Sigmoid colon (tissue), 6 donors: ENCODE measurements at regions not wholly inside any gene's neighbourhood (a gene's known extent, or its start where the extent isn't known, plus 50 kb on each side); places are given as distances from the start of the nearest gene placed in this dataset.

Source experiments
- DNase-seq: peaks from one replicate; pipeline ENCODE4 v3.0.0-alpha.2; 2019
- H3K27ac ChIP-seq, 4 donors: fragments of 200-600 bp; sonication (generic); one replicate each; pipeline ENCODE4 v1.5.1; 2016 to 2019; ENCODE audit warnings: mild to moderate bottlenecking in 1 of 4
- H3K27me3 ChIP-seq, 3 donors: fragments of 200-600 bp; sonication (generic); one replicate each; pipeline ENCODE4 v1.5.1; 2019; ENCODE audit warnings: mild to moderate bottlenecking in 1 of 3
- H3K36me3 ChIP-seq, 4 donors: fragments of 200-600 bp; sonication (generic); one replicate each; pipeline ENCODE4 v1.5.1; 2016 to 2019
- H3K4me1 ChIP-seq, 4 donors: fragments of 200-600 bp; sonication (generic); one replicate each; pipeline ENCODE4 v1.5.1; 2017 to 2019
- H3K4me3 ChIP-seq, 4 donors: fragments of 200-600 bp; sonication (generic); one replicate each; pipeline ENCODE4 v1.5.1; 2017 to 2019; ENCODE audit warnings: mild to moderate bottlenecking in 2 of 4, moderate library complexity in 1 of 4
- H3K9me3 ChIP-seq, 4 donors: fragments of 200-600 bp in 3 of 4; sonication (generic) in 3 of 4; one replicate each; pipeline versions ENCODE4 v1.5.1 to v1.6.1; 2013 to 2019
- EP300 ChIP-seq, 4 donors: sonication (generic); formaldehyde crosslinking; IDR thresholded peaks; one replicate each; pipeline ENCODE4 v1.6.1; 2017; ENCODE audit warnings: antibody characterized with exemption in 4 of 4
- POLR2A ChIP-seq, 2 donors: fragments of 450-650 bp; IDR thresholded peaks; one replicate each; pipeline ENCODE4 v1.6.1; 2016; ENCODE audit warnings: antibody characterized with exemption in 2 of 2, mild to moderate bottlenecking in 2 of 2, moderate library complexity in 2 of 2
- POLR2AphosphoS5 ChIP-seq, 4 donors: sonication (generic); formaldehyde crosslinking; IDR thresholded peaks; one replicate each; pipeline ENCODE4 v1.6.1; 2017; ENCODE audit warnings: antibody characterized with exemption in 4 of 4
- WGBS, 2 donors: extraction: QIAGEN DNeasy Blood & Tissue Kit; methylation state at CpG; one replicate each; pipeline ENCODE4 v1.1.7; 2013; 5-methylcytosine and 5-hydroxymethylcytosine counted together
- intact Hi-C: fragments of 100-400 bp; cut with DNase I; formaldehyde crosslinking; loops from one replicate; pipeline ENCODE4 v1.15.1; 2023
- TF ChIP-seq, protein P1 (sequence below), 4 experiments: fragments of 450-650 bp in 3 of 4; fragments of 200-600 bp in 1 of 4; IDR thresholded peaks; one replicate each; pipeline ENCODE4 v1.5.1; 2016 to 2019; ENCODE audit warnings: antibody characterized with exemption in 4 of 4, mild to moderate bottlenecking in 3 of 4, moderate library complexity in 2 of 4
- donor health status: healthy with polysubstance abuse.
- donor health status: healthy.

DNA sequence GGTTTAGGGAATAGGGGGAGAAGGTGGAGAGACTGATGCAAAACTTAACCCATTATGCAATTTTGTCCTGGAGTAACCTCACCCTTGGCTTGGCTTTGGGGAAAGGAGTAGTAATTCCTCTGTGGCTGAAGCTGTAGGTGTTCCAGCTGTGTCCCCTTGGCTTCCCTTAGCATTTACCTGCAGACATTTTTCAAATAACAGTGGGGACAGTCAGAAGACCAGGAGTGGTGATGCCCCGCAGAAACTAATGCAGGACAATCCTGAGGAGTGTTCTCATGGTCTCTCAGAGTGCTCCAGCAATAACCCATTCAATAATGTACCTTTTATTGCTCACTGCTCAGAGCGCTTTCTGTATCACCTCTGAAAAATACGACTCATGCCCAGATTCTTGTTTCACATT is 282.1 kb downstream of the ZEB1 start:
- H3K4me1 ChIP-seq, result peaks cover 0 to 44% (median 28%) of the 10 kb centered on the region in 4 donors

DNA sequence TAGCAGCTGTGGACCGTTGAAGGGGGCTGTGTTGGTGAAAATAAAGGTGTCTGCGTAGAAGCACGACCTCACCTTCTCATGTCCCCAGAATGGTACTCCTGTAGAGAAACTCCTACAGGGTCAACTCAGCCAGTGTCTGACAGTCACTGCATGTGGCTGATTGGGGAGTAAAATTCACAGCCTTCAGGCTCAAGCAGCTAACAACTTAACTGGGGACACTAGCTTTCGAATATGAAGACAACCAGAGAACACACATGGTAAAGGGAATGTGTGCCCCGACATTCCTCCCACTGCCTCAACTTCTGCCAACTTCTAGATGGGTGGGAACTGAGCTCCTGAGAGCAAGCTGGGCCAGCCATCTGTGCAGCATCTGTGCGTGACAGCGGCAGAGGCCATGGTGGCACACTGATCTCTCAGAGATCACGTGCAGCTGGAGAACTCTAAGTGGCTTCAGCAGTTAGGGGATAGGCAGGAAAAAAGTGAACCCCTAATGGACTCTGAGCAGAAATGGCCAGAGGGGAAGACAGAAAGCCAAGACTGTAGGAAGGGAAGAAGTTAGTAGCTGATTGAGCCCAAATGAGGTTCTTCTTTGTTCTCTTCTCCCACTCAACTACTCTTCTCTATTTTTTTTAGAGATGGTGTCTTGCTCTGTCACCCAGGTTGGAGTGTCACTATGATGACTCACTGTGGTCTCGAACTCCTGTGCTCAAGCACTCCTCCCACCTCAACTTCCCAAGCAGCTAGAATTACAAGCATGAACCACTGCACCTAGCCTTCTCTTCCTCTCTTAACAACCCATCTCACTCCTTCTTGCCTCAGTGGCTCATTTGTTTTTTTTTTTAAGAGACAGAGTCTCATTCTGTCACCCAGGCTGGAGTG is 280.8 kb downstream of the ZEB1 start:
- WGBS, 2 donors, result 81 to 82% methylated on average over 9 of the region's 9 CpGs
- intact Hi-C loops, result loop anchor here (5.0 kb wide), 5 partner anchors 63 to 568 kb away; partner anchors contain the start of gene ZNF438
- DNase-seq, result no peak
- H3K27me3 ChIP-seq, result no peaks in the 10 kb centered on the region
- TF ChIP-seq, protein P1, sequence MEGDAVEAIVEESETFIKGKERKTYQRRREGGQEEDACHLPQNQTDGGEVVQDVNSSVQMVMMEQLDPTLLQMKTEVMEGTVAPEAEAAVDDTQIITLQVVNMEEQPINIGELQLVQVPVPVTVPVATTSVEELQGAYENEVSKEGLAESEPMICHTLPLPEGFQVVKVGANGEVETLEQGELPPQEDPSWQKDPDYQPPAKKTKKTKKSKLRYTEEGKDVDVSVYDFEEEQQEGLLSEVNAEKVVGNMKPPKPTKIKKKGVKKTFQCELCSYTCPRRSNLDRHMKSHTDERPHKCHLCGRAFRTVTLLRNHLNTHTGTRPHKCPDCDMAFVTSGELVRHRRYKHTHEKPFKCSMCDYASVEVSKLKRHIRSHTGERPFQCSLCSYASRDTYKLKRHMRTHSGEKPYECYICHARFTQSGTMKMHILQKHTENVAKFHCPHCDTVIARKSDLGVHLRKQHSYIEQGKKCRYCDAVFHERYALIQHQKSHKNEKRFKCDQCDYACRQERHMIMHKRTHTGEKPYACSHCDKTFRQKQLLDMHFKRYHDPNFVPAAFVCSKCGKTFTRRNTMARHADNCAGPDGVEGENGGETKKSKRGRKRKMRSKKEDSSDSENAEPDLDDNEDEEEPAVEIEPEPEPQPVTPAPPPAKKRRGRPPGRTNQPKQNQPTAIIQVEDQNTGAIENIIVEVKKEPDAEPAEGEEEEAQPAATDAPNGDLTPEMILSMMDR (IDR thresholded peaks at IDR 0.05), result no peak
- no peak for TF ChIP-seq POLR2A (IDR thresholded peaks at IDR 0.05)
- no peak for TF ChIP-seq EP300 (IDR thresholded peaks at IDR 0.05)
- TF ChIP-seq POLR2AphosphoS5 (IDR thresholded peaks at IDR 0.05), result no peak
- peak overlapping the region in 2 of 4 donors; percentile 45 to 64 for H3K27ac ChIP-seq
- H3K4me3 ChIP-seq, result no peak overlapping the region
- peaks cover 0 to 32% (median 18%) of the 10 kb centered on the region in 4 donors for H3K4me1 ChIP-seq
- no peaks in the 10 kb centered on the region for H3K9me3 ChIP-seq
- H3K36me3 ChIP-seq, result no peaks in the 10 kb centered on the region

More for the DNA sequence above, 282.1 kb downstream of the ZEB1 start:
- no peaks in the 10 kb centered on the region for H3K27me3 ChIP-seq
- no peaks in the 10 kb centered on the region for H3K36me3 ChIP-seq
- no peak overlapping the region for H3K27ac ChIP-seq
- H3K4me3 ChIP-seq, result no peak overlapping the region
- no peaks in the 10 kb centered on the region for H3K9me3 ChIP-seq
- TF ChIP-seq POLR2A (IDR thresholded peaks at IDR 0.05), result no peak
- no peak for TF ChIP-seq EP300 (IDR thresholded peaks at IDR 0.05)
- TF ChIP-seq POLR2AphosphoS5 (IDR thresholded peaks at IDR 0.05), result no peak
- TF ChIP-seq, protein P1 (IDR thresholded peaks at IDR 0.05), result no peak
- intact Hi-C loops, result loop anchor here (5.0 kb wide), 4 partner anchors 156 to 569 kb away; partner anchors contain the start of gene ZNF438
- 49 to 78% methylated on average over 3 of the region's 3 CpGs for WGBS, 2 donors
- no peak for DNase-seq

GRCh38 chr10:31596765-31597164 is 277.7 kb downstream of the ZEB1 start:
- Histone ChIP-seq H3K9me3 (no peaks in the 10 kb centered on the region), H3K4me3 (no peak overlapping the region), H3K36me3 (no peaks in the 10 kb centered on the region), H3K4me1 (peaks cover 0 to 7% (median 0%) of the 10 kb centered on the region in 4 donors), H3K27me3 (no peaks in the 10 kb centered on the region), H3K27ac (no peak overlapping the region)
- intact Hi-C loops, result loop anchor here (5.0 kb wide), 1 partner anchor 59 kb away; no protein-coding TSS in a partner anchor
- no peak for DNase-seq
- TF ChIP-seq EP300 (IDR thresholded peaks at IDR 0.05) (no peak), POLR2A (IDR thresholded peaks at IDR 0.05) (no peak)
- 70 to 92% methylated on average over 2 of the region's 2 CpGs for WGBS, 2 donors

DNA sequence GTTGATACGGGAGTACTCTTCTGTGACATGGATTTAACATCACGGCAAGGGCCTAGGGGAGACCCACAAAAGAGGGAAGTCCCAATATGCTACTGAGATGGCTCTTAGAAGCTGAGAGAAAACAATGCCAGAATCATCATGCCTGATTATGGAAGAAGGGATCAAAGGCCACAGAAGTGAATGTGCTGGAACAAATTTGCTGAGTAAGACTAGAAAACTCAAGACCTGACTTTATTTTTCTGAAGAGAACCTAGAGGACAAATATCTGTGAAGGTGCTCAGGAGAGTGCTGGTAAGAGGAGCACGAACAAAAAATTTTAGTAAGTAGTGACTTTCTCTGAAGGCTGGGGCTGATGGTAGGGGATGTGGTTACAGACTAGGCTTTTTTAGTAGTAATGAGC is 277.0 kb downstream of the ZEB1 start:
- TF ChIP-seq EP300 (IDR thresholded peaks at IDR 0.05) (no peak), POLR2AphosphoS5 (IDR thresholded peaks at IDR 0.05) (no peak), POLR2A (IDR thresholded peaks at IDR 0.05) (no peak)
- TF ChIP-seq, protein P1 (IDR thresholded peaks at IDR 0.05), result no peak
- 42 to 56% methylated on average over 3 of the region's 3 CpGs for WGBS, 2 donors
- Histone ChIP-seq H3K36me3 (no peaks in the 10 kb centered on the region), H3K4me1 (peaks cover 0 to 7% (median 0%) of the 10 kb centered on the region in 4 donors), H3K4me3 (no peak overlapping the region), H3K27me3 (no peaks in the 10 kb centered on the region), H3K9me3 (no peaks in the 10 kb centered on the region), H3K27ac (no peak overlapping the region)
- intact Hi-C loops, result loop anchor here (5.0 kb wide), 1 partner anchor 59 kb away; no protein-coding TSS in a partner anchor
- no peak for DNase-seq

DNA sequence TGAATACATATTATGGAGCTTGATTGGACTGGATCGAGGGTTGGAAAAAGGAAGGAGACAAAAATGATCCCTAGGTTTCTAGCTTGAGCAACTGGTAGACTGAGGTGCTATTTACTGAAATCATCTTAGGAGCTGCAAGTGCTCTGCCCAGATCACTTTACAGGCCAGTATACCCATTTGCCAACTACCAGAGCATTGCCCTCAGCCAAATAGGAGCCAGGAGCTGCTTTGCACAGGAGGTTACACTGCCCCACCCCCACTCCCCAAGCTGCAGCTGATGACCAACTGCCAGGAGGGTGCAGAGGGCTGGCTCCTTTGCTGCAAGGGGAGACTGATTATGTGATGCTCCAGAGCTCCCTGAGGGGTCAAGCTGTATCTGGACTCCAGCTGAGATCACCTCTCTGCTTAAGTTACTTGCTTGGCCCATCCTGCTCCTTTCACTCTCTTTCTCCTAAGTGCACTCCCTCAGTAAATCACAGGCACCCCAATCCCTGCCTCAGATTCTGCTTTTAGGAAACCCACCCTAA is 275.4 kb downstream of the ZEB1 start:
- H3K36me3 ChIP-seq, result no peaks in the 10 kb centered on the region
- H3K27ac ChIP-seq, result no peak overlapping the region
- TF ChIP-seq, protein P1 (IDR thresholded peaks at IDR 0.05), result no peak
- TF ChIP-seq POLR2A (IDR thresholded peaks at IDR 0.05) (no peak), POLR2AphosphoS5 (IDR thresholded peaks at IDR 0.05) (no peak), EP300 (IDR thresholded peaks at IDR 0.05) (no peak)
- 89 to 95% methylated on average over 1 of the region's 1 CpG for WGBS, 2 donors
- intact Hi-C loops, result no loop called here
- no peaks in the 10 kb centered on the region for H3K9me3 ChIP-seq
- peaks cover 0 to 5% (median 0%) of the 10 kb centered on the region in 4 donors for H3K4me1 ChIP-seq
- DNase-seq, result no peak
- no peaks in the 10 kb centered on the region for H3K27me3 ChIP-seq
- H3K4me3 ChIP-seq, result no peak overlapping the region
